ENCODE measurements at regions not wholly inside any gene's neighbourhood (a gene's known extent, or its start where the extent isn't known, plus 50 kb on each side); places are given as distances from the start of the nearest gene placed in this dataset.

GRCh38 chr5:173741729-173742431, 125.4 kb upstream of the BOD1 start:
- TF ChIP-seq, protein P1, sequence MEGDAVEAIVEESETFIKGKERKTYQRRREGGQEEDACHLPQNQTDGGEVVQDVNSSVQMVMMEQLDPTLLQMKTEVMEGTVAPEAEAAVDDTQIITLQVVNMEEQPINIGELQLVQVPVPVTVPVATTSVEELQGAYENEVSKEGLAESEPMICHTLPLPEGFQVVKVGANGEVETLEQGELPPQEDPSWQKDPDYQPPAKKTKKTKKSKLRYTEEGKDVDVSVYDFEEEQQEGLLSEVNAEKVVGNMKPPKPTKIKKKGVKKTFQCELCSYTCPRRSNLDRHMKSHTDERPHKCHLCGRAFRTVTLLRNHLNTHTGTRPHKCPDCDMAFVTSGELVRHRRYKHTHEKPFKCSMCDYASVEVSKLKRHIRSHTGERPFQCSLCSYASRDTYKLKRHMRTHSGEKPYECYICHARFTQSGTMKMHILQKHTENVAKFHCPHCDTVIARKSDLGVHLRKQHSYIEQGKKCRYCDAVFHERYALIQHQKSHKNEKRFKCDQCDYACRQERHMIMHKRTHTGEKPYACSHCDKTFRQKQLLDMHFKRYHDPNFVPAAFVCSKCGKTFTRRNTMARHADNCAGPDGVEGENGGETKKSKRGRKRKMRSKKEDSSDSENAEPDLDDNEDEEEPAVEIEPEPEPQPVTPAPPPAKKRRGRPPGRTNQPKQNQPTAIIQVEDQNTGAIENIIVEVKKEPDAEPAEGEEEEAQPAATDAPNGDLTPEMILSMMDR (IDR thresholded peaks at IDR 0.05; ENCODE audit: low read depth, low read length, missing control alignments): no peak
- DNase-seq (ENCODE audit: extremely low read depth, low read depth): no peak
- H3K4me3 ChIP-seq (replicated peaks; ENCODE audit: low read depth, low read length): no peak overlapping the region

DNA sequence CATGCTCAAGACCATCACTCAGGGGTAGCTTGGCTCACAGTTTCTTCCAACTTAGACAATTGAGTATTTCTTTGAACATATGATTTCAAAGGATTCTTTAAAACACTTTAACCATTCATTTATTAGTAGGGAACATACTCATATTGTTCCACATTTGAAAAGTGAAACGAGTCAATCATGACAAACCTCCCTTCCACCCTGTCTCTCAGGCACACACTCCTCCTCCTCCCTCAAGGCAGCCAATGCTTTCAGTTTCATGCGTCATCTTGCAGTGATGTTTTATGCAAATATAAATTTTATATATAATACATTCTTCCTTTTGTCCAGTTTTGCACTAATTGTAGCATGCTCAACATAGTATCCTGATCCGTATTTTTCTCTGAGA, 126.0 kb upstream of the BOD1 start:
- TF ChIP-seq, protein P1 (IDR thresholded peaks at IDR 0.05; ENCODE audit: low read depth, low read length, missing control alignments): no peak
- no peak for DNase-seq (ENCODE audit: extremely low read depth, low read depth)
- H3K4me3 ChIP-seq (replicated peaks; ENCODE audit: low read depth, low read length): no peak overlapping the region

DNA sequence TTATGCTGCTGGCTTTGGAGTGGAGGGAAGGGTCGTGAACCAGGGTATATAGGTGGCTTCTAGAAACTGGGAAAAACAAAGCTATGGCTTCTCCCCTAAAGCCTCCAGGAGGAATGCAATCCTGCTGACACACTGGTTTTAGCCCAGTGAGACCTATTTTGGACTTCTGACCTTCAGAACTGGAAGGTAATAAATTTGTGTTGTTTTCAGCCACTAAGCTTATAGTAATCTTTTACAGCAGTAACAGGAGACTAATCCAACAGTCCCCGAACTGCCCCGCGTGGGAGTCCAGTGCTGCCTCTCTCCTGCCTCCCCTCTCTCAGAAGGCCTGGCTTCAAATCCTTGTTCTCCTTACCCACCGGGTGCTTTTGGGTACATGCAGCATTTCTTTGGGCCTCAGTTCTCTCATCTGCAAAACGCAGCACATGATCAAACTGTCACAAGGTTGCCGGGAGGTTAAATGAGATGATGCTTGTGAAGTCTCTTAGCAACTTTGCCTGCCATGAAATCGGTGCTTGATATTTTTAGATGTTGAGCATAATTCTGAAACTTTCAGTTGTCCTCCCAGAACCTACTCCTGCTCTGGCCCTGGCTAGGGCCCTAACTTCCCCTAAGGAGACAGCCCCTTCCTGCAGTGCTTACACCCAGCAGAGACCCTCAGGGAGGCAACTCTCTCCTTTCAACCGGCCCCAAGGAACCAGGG, 127.3 kb upstream of the BOD1 start:
- H3K4me3 ChIP-seq (replicated peaks; ENCODE audit: low read depth, low read length): no peak overlapping the region
- no peak for DNase-seq (ENCODE audit: extremely low read depth, low read depth)
- TF ChIP-seq, protein P1 (IDR thresholded peaks at IDR 0.05; ENCODE audit: low read depth, low read length, missing control alignments): no peak

DNA sequence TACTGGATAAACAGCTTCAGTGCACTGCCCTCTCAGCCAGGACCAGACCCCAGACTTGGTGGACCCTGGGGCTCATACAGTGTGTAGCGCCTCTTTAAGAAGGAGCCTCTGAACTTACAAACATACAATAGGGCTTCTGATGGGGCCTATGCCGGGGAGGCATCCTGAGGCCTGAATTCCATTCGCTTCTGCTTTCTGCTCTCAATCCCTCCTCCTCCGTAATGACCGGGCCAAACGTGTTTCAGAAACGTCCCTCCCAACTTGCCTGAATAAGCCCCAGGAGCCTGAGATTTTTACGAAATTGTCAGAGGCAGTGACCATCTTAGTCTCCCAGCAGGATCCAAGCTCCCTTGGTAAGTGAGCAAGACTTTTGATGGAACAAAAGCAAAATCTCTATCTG, 128.1 kb upstream of the BOD1 start:
- TF ChIP-seq, protein P1 (IDR thresholded peaks at IDR 0.05; ENCODE audit: low read depth, low read length, missing control alignments): no peak
- no peak overlapping the region for H3K4me3 ChIP-seq (replicated peaks; ENCODE audit: low read depth, low read length)
- DNase-seq (ENCODE audit: extremely low read depth, low read depth): no peak

DNA sequence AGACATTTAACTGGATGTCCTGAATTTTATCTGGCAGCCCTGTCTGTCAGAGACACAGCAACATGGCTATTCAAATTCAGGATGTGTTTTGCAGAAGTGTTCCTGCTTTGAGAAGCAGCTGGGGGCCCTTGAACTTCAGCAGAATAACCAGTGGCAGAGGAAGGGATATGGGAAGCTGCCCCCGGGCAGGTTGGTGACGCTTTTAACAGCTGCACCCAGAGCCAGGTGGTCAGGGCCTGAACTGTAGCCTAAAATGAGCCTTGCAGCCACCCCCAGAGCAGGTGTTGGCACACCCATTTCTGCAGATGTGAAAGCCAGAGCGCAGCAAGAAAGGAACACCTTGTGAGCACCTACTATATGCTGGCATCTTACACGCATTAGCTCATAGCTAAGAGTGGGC, 128.7 kb upstream of the BOD1 start:
- H3K4me3 ChIP-seq (replicated peaks; ENCODE audit: low read depth, low read length): no peak overlapping the region
- no peak for DNase-seq (ENCODE audit: extremely low read depth, low read depth)
- TF ChIP-seq, protein P1 (IDR thresholded peaks at IDR 0.05; ENCODE audit: low read depth, low read length, missing control alignments): no peak

- TF ChIP-seq, protein P1 (IDR thresholded peaks at IDR 0.05; ENCODE audit: low read depth, low read length, missing control alignments): no peak
- H3K4me3 ChIP-seq (replicated peaks; ENCODE audit: low read depth, low read length): no peak overlapping the region
- DNase-seq (ENCODE audit: extremely low read depth, low read depth): no peak
Observed at GRCh38 chr5:173745557-173745956, 129.1 kb upstream of the BOD1 start.

Measured in HFF-Myc (cell line).